HepG2 (cell line): ENCODE measurements at regions not wholly inside any gene's neighbourhood (a gene's known extent, or its start where the extent isn't known, plus 50 kb on each side); places are given as distances from the start of the nearest gene placed in this dataset.

Source experiments
- ATAC-seq: fragments of 200-7000 bp; cut with Tn5 transposase; 3 replicates; pipeline ENCODE4 v1.9.1; 2020; ENCODE audit warnings: mild to moderate bottlenecking, moderate library complexity
- BruUV-seq: library from RNA; stranded (reverse); fragments of 400-500 nt; replicated peaks from 2 replicates; lab custom pipeline; 2021; lab: Mats Ljungman, UMichigan
- CTCF ChIA-PET: fragments of 300-600 bp; formaldehyde crosslinking; extraction: SDS; loops from one replicate; lab custom pipeline; 2021; ENCODE audit warnings: low total read pairs, inconsistent platforms, low intra/inter-chr PET ratio; lab: Yijun Ruan, JAX
- POLR2A ChIA-PET: fragments of 350-600 bp; sonication (Branson Sonifier 250); formaldehyde crosslinking; loops from one replicate; lab custom pipeline; 2020; ENCODE audit warnings: antibody characterized with exemption, inconsistent platforms; lab: Yijun Ruan, JAX
- DNase-seq: peaks from one replicate; pipeline ENCODE4 v3.0.0-alpha.2; 2015; ENCODE audit warnings: low spot score
- FAIRE-seq: peaks from 3 replicates; lab custom pipeline; 2011; peaks lifted over from hg19 to GRCh38; lab: Jason Lieb, UNC
- H2AFZ ChIP-seq: one replicate; pipeline ENCODE4 v1.6.1; 2011; ENCODE audit warnings: low read length, inconsistent platforms
- H3K27ac ChIP-seq: fragments of 300-600 bp; 3 replicates; pipeline ENCODE4 v1.8.0; 2011; ENCODE audit warnings: mixed run types, mild to moderate bottlenecking, mixed read lengths, low read length, inconsistent platforms; ENCODE audit not compliant: insufficient read depth; ENCODE audit errors: extremely low read length
- H3K27me3 ChIP-seq, 2 experiments: fragments of 200-600 bp in 1 of 2; 2 replicates in 1 of 2; 3 replicates in 1 of 2; pipeline versions ENCODE4 v1.6.0 to v1.8.0; 2011; ENCODE audit warnings: low read length in 2 of 2, mild to moderate bottlenecking in 2 of 2, moderate library complexity in 2 of 2, inconsistent platforms in 1 of 2; ENCODE audit not compliant: insufficient read depth in 2 of 2, control insufficient read depth in 1 of 2
- H3K36me3 ChIP-seq, 2 experiments: fragments of 200-600 bp in 1 of 2; replicated peaks in 1 of 2; 2 replicates in 1 of 2; 3 replicates in 1 of 2; pipeline versions ENCODE4 v1.5.1 to v1.8.0; 2011; ENCODE audit warnings: low read length in 2 of 2, inconsistent platforms in 1 of 2; ENCODE audit not compliant: insufficient read depth in 2 of 2, control insufficient read depth in 1 of 2
- H3K4me1 ChIP-seq: 2 replicates; pipeline ENCODE4 v1.5.1; 2012; ENCODE audit warnings: low read length, inconsistent platforms; ENCODE audit not compliant: insufficient read depth
- H3K4me2 ChIP-seq: 2 replicates; pipeline ENCODE4 v1.6.0; 2011; ENCODE audit warnings: low read depth, low read length, inconsistent platforms
- H3K4me3 ChIP-seq, 3 experiments: fragments of 200-600 bp in 1 of 3; sonication (generic), shearing (Covaris generic) in 1 of 3; replicated peaks in 1 of 3; 2 replicates each; pipeline ENCODE4 v1.5.1; 2011 to 2016; ENCODE audit warnings: low read length in 3 of 3, inconsistent platforms in 2 of 3, low read depth in 2 of 3, mild to moderate bottlenecking in 2 of 3, control low read depth in 1 of 3, mixed read lengths in 1 of 3; ENCODE audit not compliant: insufficient read depth in 1 of 3
- H3K79me2 ChIP-seq: one replicate; pipeline ENCODE4 v1.6.1; 2011; ENCODE audit warnings: low read length, inconsistent platforms; ENCODE audit not compliant: insufficient read depth
- H3K9ac ChIP-seq: 2 replicates; pipeline ENCODE4 v1.6.0; 2011; ENCODE audit warnings: mild to moderate bottlenecking, low read depth, low read length, inconsistent platforms; ENCODE audit not compliant: insufficient read depth
- H3K9me3 ChIP-seq: 2 replicates; pipeline ENCODE4 v1.5.1; 2012; ENCODE audit warnings: mild to moderate bottlenecking, low read length
- H4K20me1 ChIP-seq: 2 replicates; pipeline ENCODE4 v1.6.0; 2011; ENCODE audit warnings: inconsistent platforms, mild to moderate bottlenecking, low read length, moderate library complexity; ENCODE audit not compliant: insufficient read depth
- BCL3 ChIP-seq: sonication (generic); formaldehyde crosslinking; IDR thresholded peaks from 2 replicates; pipeline ENCODE4 v1.5.1; 2020; ENCODE audit warnings: mild to moderate bottlenecking, missing genetic modification reagents, moderate library complexity
- CBX5 ChIP-seq: sonication (generic); formaldehyde crosslinking; IDR thresholded peaks from 2 replicates; pipeline ENCODE4 v1.4.0; 2020; ENCODE audit warnings: missing genetic modification reagents, borderline replicate concordance
- CHD4 ChIP-seq: fragments of 200-600 bp; sonication (generic); IDR thresholded peaks from 2 replicates; pipeline ENCODE4 v1.7.0; 2017; ENCODE audit warnings: mild to moderate bottlenecking, low read length, borderline replicate concordance
- FOXO4 ChIP-seq: sonication (generic); formaldehyde crosslinking; conservative IDR thresholded peaks from 2 replicates; pipeline ENCODE4 v1.8.1; 2023; ENCODE audit warnings: missing genetic modification reagents
- HIVEP1 ChIP-seq: sonication (generic); formaldehyde crosslinking; IDR thresholded peaks from 2 replicates; pipeline ENCODE4 v1.4.0; 2020; ENCODE audit warnings: mild to moderate bottlenecking, missing genetic modification reagents
- HMGXB4 ChIP-seq, 2 experiments: sonication (generic) in 1 of 2; formaldehyde crosslinking in 1 of 2; IDR thresholded peaks; 2 replicates each; pipeline versions ENCODE4 v1.4.0 to v1.6.1; 2018 to 2020; ENCODE audit warnings: missing genetic modification reagents in 2 of 2, borderline replicate concordance in 1 of 2, low read depth in 1 of 2, mild to moderate bottlenecking in 1 of 2, missing biosample characterization in 1 of 2
- KMT2B ChIP-seq: IDR thresholded peaks from 2 replicates; pipeline ENCODE4 v1.6.1; 2016; ENCODE audit warnings: missing genetic modification reagents, missing compliant biosample characterization
- NR0B2 ChIP-seq: sonication (generic); formaldehyde crosslinking; IDR thresholded peaks from 2 replicates; pipeline ENCODE4 v1.4.0; 2020; ENCODE audit warnings: mild to moderate bottlenecking, missing genetic modification reagents
- PHF8 ChIP-seq: sonication (generic); formaldehyde crosslinking; IDR thresholded peaks from 2 replicates; pipeline ENCODE4 v1.5.0; 2020; ENCODE audit warnings: missing genetic modification reagents
- SNAPC5 ChIP-seq: sonication (generic); formaldehyde crosslinking; IDR thresholded peaks from 2 replicates; pipeline ENCODE4 v1.8.1; 2023; ENCODE audit warnings: mild to moderate bottlenecking, missing genetic modification reagents, borderline replicate concordance
- TOPORS ChIP-seq: sonication (generic); formaldehyde crosslinking; IDR thresholded peaks from 2 replicates; pipeline ENCODE4 v1.8.0; 2023; ENCODE audit warnings: mild to moderate bottlenecking, missing genetic modification reagents
- ZNF230 ChIP-seq: sonication (generic); formaldehyde crosslinking; IDR thresholded peaks from 2 replicates; pipeline ENCODE4 v1.4.0; 2020; ENCODE audit warnings: mild to moderate bottlenecking, missing genetic modification reagents
- WGBS: methylation state at CpG from one replicate; pipeline ENCODE4 v1.1.6; 2017; ENCODE audit warnings: low lambda C conversion rate; 5-methylcytosine and 5-hydroxymethylcytosine counted together
- in situ Hi-C: cut with HindIII; loops from 2 replicates; pipeline ENCODE4 v1.10.0; 2017; ENCODE audit warnings: low pct_unique_long_range_greater_than_20kb; ENCODE audit not compliant: extremely low pct_ligation_motif_present
- intact Hi-C: fragments of 100-400 bp; cut with micrococcal nuclease; formaldehyde crosslinking; loops from one replicate; pipeline ENCODE4 v1.10.0; 2022; ENCODE audit not compliant: unreplicated experiment
- TF ChIP-seq, protein P1 (sequence below): sonication (generic); formaldehyde crosslinking; IDR thresholded peaks from 2 replicates; pipeline ENCODE4 v1.5.0; 2020; ENCODE audit warnings: mild to moderate bottlenecking, missing genetic modification reagents
- TF ChIP-seq, protein P2 (sequence below): IDR thresholded peaks from 2 replicates; pipeline ENCODE4 v1.6.1; 2012; ENCODE audit warnings: low read depth, low read length, improper control_type of control experiment

DNA sequence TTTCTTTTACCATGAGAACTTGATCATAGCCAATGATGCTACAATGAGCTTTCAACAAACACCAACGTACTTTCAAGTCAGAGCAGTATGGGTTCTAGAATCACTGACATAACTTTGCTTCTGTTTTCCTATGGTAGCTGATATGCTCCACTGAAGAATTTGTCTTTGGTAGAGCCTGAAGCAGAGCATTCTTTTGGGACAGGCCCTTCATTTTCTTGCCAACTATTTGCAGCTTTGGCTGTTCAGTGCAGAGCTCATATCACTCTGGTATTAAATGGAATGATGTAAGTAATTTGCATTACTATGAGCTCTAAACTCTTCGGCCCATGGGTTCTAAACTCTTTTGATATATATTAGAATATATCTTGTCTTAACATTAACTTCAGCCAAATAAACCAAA lies 51.8 kb upstream of the APC start:
- ChIA-PET CTCF (no interaction called here), POLR2A (no interaction called here)
- no peak overlapping the region for H3K9ac ChIP-seq
- no peak overlapping the region for H2AFZ ChIP-seq
- no peaks in the 10 kb centered on the region for H3K27me3 ChIP-seq
- no peak overlapping the region for H3K27ac ChIP-seq
- DNase-seq (no peak), FAIRE-seq (no peak), ATAC-seq (no peak)
- intact Hi-C loops (no loop called here), in situ Hi-C loops (no loop called here)
- no peaks in the 10 kb centered on the region for H3K4me1 ChIP-seq
- no peak overlapping the region for H3K4me3 ChIP-seq
- no peaks in the 10 kb centered on the region for H3K79me2 ChIP-seq
- H3K4me2 ChIP-seq = no peak overlapping the region
- H3K36me3 ChIP-seq = no peaks in the 10 kb centered on the region
- no peaks in the 10 kb centered on the region for H4K20me1 ChIP-seq
- no peaks in the 10 kb centered on the region for H3K9me3 ChIP-seq
- WGBS = 0% methylated on average over 2 of the region's 2 CpGs
- BruUV-seq = no TSS peak
- TF ChIP-seq PHF8 (CRISPR knock-in tag) (no peak), TOPORS (CRISPR knock-in tag) (no peak), SNAPC5 (CRISPR knock-in tag) (no peak), HIVEP1 (CRISPR knock-in tag) (no peak), KMT2B (CRISPR knock-in tag) (no peak), ZNF230 (CRISPR knock-in tag) (no peak), BCL3 (CRISPR knock-in tag) (no peak), CHD4 (no peak), NR0B2 (CRISPR knock-in tag) (no peak), CBX5 (CRISPR knock-in tag) (no peak), HMGXB4 (CRISPR knock-in tag; IDR thresholded peaks at IDR 0.05; ENCODE audit: borderline replicate concordance in 1 of 2, low read depth in 1 of 2) (no peak), FOXO4 (CRISPR knock-in tag) (no peak)
- TF ChIP-seq, protein P1, sequence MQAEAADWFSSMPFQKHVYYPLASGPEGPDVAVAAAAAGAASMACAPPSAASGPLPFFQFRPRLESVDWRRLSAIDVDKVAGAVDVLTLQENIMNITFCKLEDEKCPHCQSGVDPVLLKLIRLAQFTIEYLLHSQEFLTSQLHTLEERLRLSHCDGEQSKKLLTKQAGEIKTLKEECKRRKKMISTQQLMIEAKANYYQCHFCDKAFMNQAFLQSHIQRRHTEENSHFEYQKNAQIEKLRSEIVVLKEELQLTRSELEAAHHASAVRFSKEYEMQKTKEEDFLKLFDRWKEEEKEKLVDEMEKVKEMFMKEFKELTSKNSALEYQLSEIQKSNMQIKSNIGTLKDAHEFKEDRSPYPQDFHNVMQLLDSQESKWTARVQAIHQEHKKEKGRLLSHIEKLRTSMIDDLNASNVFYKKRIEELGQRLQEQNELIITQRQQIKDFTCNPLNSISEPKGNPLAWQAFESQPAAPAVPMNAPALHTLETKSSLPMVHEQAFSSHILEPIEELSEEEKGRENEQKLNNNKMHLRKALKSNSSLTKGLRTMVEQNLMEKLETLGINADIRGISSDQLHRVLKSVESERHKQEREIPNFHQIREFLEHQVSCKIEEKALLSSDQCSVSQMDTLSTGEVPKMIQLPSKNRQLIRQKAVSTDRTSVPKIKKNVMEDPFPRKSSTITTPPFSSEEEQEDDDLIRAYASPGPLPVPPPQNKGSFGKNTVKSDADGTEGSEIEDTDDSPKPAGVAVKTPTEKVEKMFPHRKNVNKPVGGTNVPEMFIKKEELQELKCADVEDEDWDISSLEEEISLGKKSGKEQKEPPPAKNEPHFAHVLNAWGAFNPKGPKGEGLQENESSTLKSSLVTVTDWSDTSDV (CRISPR knock-in tag) = no peak
- TF ChIP-seq, protein P2, sequence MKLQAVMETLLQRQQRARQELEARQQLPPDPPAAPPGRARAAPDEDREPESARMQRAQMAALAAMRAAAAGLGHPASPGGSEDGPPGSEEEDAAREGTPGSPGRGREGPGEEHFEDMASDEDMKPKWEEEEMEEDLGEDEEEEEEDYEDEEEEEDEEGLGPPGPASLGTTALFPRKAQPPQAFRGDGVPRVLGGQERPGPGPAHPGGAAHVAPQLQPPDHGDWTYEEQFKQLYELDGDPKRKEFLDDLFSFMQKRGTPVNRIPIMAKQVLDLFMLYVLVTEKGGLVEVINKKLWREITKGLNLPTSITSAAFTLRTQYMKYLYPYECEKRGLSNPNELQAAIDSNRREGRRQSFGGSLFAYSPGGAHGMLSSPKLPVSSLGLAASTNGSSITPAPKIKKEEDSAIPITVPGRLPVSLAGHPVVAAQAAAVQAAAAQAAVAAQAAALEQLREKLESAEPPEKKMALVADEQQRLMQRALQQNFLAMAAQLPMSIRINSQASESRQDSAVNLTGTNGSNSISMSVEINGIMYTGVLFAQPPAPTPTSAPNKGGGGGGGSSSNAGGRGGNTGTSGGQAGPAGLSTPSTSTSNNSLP = no peak
